Testis (tissue), 2 donors: ENCODE measurements at regions not wholly inside any gene's neighbourhood (a gene's known extent, or its start where the extent isn't known, plus 50 kb on each side); places are given as distances from the start of the nearest gene placed in this dataset.

ENCODE experiments used
- DNase-seq: peaks from one replicate; pipeline ENCODE4 v3.0.0-alpha.2; 2019
- H3K27ac ChIP-seq, 2 donors: fragments of 200-600 bp; sonication (generic); one replicate each; pipeline ENCODE4 v1.5.1; 2019
- H3K27me3 ChIP-seq: fragments of 200-600 bp; sonication (generic); one replicate; pipeline ENCODE4 v1.5.1; 2019
- H3K36me3 ChIP-seq: fragments of 200-600 bp; sonication (generic); one replicate; pipeline ENCODE4 v1.5.1; 2017; ENCODE audit warnings: low read depth; ENCODE audit errors: missing control alignments
- H3K4me1 ChIP-seq: fragments of 200-600 bp; sonication (generic); one replicate; pipeline ENCODE4 v1.5.1; 2019
- H3K4me3 ChIP-seq, 2 donors: fragments of 200-600 bp; sonication (generic); one replicate each; pipeline ENCODE4 v1.5.1; 2017 to 2019
- H3K9me3 ChIP-seq: fragments of 200-600 bp; sonication (generic); one replicate; pipeline ENCODE4 v1.5.1; 2017
- CTCF ChIP-seq, 3 experiments: fragments of 450-650 bp in 2 of 3; fragments of 200-600 bp in 1 of 3; sonication (generic) in 1 of 3; IDR thresholded peaks; one replicate each; pipeline ENCODE4 v1.5.1; 2016 to 2019; ENCODE audit warnings: antibody characterized with exemption in 3 of 3, mild to moderate bottlenecking in 2 of 3, moderate library complexity in 1 of 3
- POLR2A ChIP-seq: fragments of 450-650 bp; IDR thresholded peaks from one replicate; pipeline ENCODE4 v1.6.1; 2017; ENCODE audit warnings: antibody characterized with exemption, mild to moderate bottlenecking, moderate library complexity
- WGBS, 2 donors: methylation state at CpG; one replicate each; pipeline ENCODE4 v1.1.5; 2018; 5-methylcytosine and 5-hydroxymethylcytosine counted together
- intact Hi-C: fragments of 100-400 bp; cut with DNase I; formaldehyde crosslinking; loops from one replicate; pipeline ENCODE4 v1.15.1; 2023; ENCODE audit warnings: low total_unique reads

- 56 to 62% methylated on average over 5 of the region's 5 CpGs for WGBS, 2 donors
- Histone ChIP-seq H3K27ac (no peak overlapping the region), H3K4me3 (no peak overlapping the region), H3K27me3 (no peaks in the 10 kb centered on the region), H3K36me3 (no peaks in the 10 kb centered on the region), H3K4me1 (no peaks in the 10 kb centered on the region), H3K9me3 (no peaks in the 10 kb centered on the region)
- TF ChIP-seq POLR2A (no peak), CTCF (IDR thresholded peaks at IDR 0.05) (no peak)
- intact Hi-C loops = no loop called here
- no peak for DNase-seq
Measured at GRCh38 chr2:48902521-48902920, 147.0 kb upstream of the LHCGR start.

- no peak for DNase-seq
- intact Hi-C loops = no loop called here
Measured at GRCh38 chr2:48901416-48901815, 145.9 kb upstream of the LHCGR start.

GRCh38 chr2:48901015-48901343 is 145.5 kb upstream of the LHCGR start:
- intact Hi-C loops = no loop called here
- WGBS, 2 donors = 72 to 73% methylated on average over 1 of the region's 1 CpG
- no peak for TF ChIP-seq POLR2A
- TF ChIP-seq CTCF (IDR thresholded peaks at IDR 0.05) = no peak
- DNase-seq = no peak
- Histone ChIP-seq H3K4me3 (no peak overlapping the region), H3K4me1 (no peaks in the 10 kb centered on the region), H3K27ac (no peak overlapping the region), H3K36me3 (no peaks in the 10 kb centered on the region), H3K9me3 (no peaks in the 10 kb centered on the region), H3K27me3 (no peaks in the 10 kb centered on the region)

More at GRCh38 chr2:48901416-48901815, 145.9 kb upstream of the LHCGR start:
- no peak overlapping the region for H3K4me3 ChIP-seq
- H3K4me1 ChIP-seq = no peaks in the 10 kb centered on the region
- no peaks in the 10 kb centered on the region for H3K27me3 ChIP-seq
- WGBS, 2 donors = 80 to 82% methylated on average over 2 of the region's 2 CpGs
- no peak for TF ChIP-seq CTCF (IDR thresholded peaks at IDR 0.05)
- TF ChIP-seq POLR2A = no peak
- H3K9me3 ChIP-seq = no peaks in the 10 kb centered on the region
- H3K36me3 ChIP-seq = no peaks in the 10 kb centered on the region
- H3K27ac ChIP-seq = no peak overlapping the region

GRCh38 chr2:48900321-48901014 is 144.9 kb upstream of the LHCGR start:
- 62 to 67% methylated on average over 2 of the region's 2 CpGs for WGBS, 2 donors
- no peaks in the 10 kb centered on the region for H3K9me3 ChIP-seq
- no peaks in the 10 kb centered on the region for H3K36me3 ChIP-seq
- no peak overlapping the region for H3K4me3 ChIP-seq
- no peak overlapping the region for H3K27ac ChIP-seq
- no peak for TF ChIP-seq POLR2A
- TF ChIP-seq CTCF (IDR thresholded peaks at IDR 0.05) = no peak
- H3K27me3 ChIP-seq = no peaks in the 10 kb centered on the region
- H3K4me1 ChIP-seq = no peaks in the 10 kb centered on the region
- intact Hi-C loops = no loop called here
- DNase-seq = no peak

GRCh38 chr2:48896870-48897269 is 141.3 kb upstream of the LHCGR start:
- TF ChIP-seq CTCF (IDR thresholded peaks at IDR 0.05) (no peak), POLR2A (no peak)
- H3K27me3 ChIP-seq = no peaks in the 10 kb centered on the region
- DNase-seq = no peak
- intact Hi-C loops = no loop called here
- no peaks in the 10 kb centered on the region for H3K9me3 ChIP-seq
- no peak overlapping the region for H3K4me3 ChIP-seq
- no peak overlapping the region for H3K27ac ChIP-seq
- no peaks in the 10 kb centered on the region for H3K36me3 ChIP-seq
- H3K4me1 ChIP-seq = no peaks in the 10 kb centered on the region
